GM18511 (cell line): ENCODE measurements at regions not wholly inside any gene's neighbourhood (a gene's known extent, or its start where the extent isn't known, plus 50 kb on each side); places are given as distances from the start of the nearest gene placed in this dataset.

Source experiments
- ATAC-seq: cut with Tn5 transposase; IDR thresholded peaks from one replicate; pipeline ENCODE4 v1.9.1; 2021; ENCODE audit warnings: mild to moderate bottlenecking, moderate library complexity; ENCODE audit not compliant: unreplicated experiment

- no peak for ATAC-seq
Observed at GRCh38 chr6:40973304-40973703, 65.7 kb downstream of the UNC5CL start.

GRCh38 chr6:40972814-40973213 lies 66.2 kb downstream of the UNC5CL start:
- ATAC-seq = no peak

- ATAC-seq = no peak
Observed at GRCh38 chr6:40972190-40972589, 66.8 kb downstream of the UNC5CL start.

GRCh38 chr6:40968620-40969164 lies 70.3 kb downstream of the UNC5CL start:
- no peak for ATAC-seq

- ATAC-seq = no peak
Observed at GRCh38 chr6:40966860-40967259, 72.2 kb downstream of the UNC5CL start.

GRCh38 chr6:40965046-40965445 lies 74.0 kb downstream of the UNC5CL start:
- ATAC-seq = no peak

- ATAC-seq = no peak
Observed at GRCh38 chr6:40963019-40963418, 76.0 kb downstream of the UNC5CL start.

GRCh38 chr6:40962241-40962640 lies 76.8 kb downstream of the UNC5CL start:
- no peak for ATAC-seq

- ATAC-seq = no peak
Observed at GRCh38 chr6:40961831-40962230, 77.2 kb downstream of the UNC5CL start.

GRCh38 chr6:40960742-40961430 lies 78.1 kb downstream of the UNC5CL start:
- no peak for ATAC-seq

- no peak for ATAC-seq
Observed at GRCh38 chr6:40959781-40960327, 79.2 kb downstream of the UNC5CL start.

- ATAC-seq = no peak
Observed at GRCh38 chr6:40958738-40959137, 80.3 kb downstream of the UNC5CL start.

- ATAC-seq = no peak
Observed at GRCh38 chr6:40957616-40958492, 81.2 kb downstream of the UNC5CL start.

- no peak for ATAC-seq
Observed at GRCh38 chr6:40956936-40957335, 82.1 kb downstream of the UNC5CL start.

- no peak for ATAC-seq
Observed at GRCh38 chr6:40955178-40955545, 83.9 kb downstream of the UNC5CL start.

GRCh38 chr6:40954446-40955177 lies 84.4 kb downstream of the UNC5CL start:
- no peak for ATAC-seq

- no peak for ATAC-seq
Observed at GRCh38 chr6:40953486-40953885, 85.5 kb downstream of the UNC5CL start.

- no peak for ATAC-seq
Observed at GRCh38 chr6:40950986-40951698, 87.9 kb downstream of the UNC5CL start.

- ATAC-seq = no peak
Observed at GRCh38 chr6:40948570-40948969, 90.5 kb downstream of the UNC5CL start.

- no peak for ATAC-seq
Observed at GRCh38 chr6:40947876-40948526, 91.0 kb downstream of the UNC5CL start.
